CD8-positive, alpha-beta memory T cell (primary cell): ENCODE measurements at regions not wholly inside any gene's neighbourhood (a gene's known extent, or its start where the extent isn't known, plus 50 kb on each side); places are given as distances from the start of the nearest gene placed in this dataset.

Source experiments
- CTCF ChIA-PET: fragments of 350-600 bp; sonication (Branson Sonifier 250); formaldehyde crosslinking; loops from one replicate; lab custom pipeline; 2021; ENCODE audit warnings: antibody characterized with exemption; lab: Charles Lee
- POLR2A ChIA-PET: fragments of 350-600 bp; sonication (Branson Sonifier 250); formaldehyde crosslinking; loops from one replicate; lab custom pipeline; 2021; ENCODE audit warnings: antibody characterized with exemption; lab: Charles Lee
- DNase-seq, 5 donors: peaks; one replicate each; pipeline versions ENCODE4 v3.0.0 to v3.0.0-alpha.2; 2020 to 2022; ENCODE audit warnings: mixed read lengths in 1 of 5
- H3K27ac ChIP-seq: one replicate; pipeline ENCODE4 v1.7.0; 2013; ENCODE audit warnings: low read depth, mild to moderate bottlenecking, low read length, moderate library complexity
- H3K27me3 ChIP-seq: 2 replicates; pipeline ENCODE4 v1.7.0; 2013; ENCODE audit warnings: low read length, mild to moderate bottlenecking; ENCODE audit not compliant: insufficient read depth, poor library complexity, severe bottlenecking
- H3K36me3 ChIP-seq: 2 replicates; pipeline ENCODE4 v1.7.0; 2013; ENCODE audit warnings: mild to moderate bottlenecking, low read length, moderate library complexity; ENCODE audit not compliant: insufficient read depth
- H3K4me1 ChIP-seq: 2 replicates; pipeline ENCODE4 v1.7.0; 2013; ENCODE audit warnings: mild to moderate bottlenecking, low read length, moderate library complexity; ENCODE audit not compliant: insufficient read depth
- H3K4me3 ChIP-seq: 2 replicates; pipeline ENCODE4 v1.7.0; 2013; ENCODE audit warnings: mild to moderate bottlenecking, low read length
- H3K9me3 ChIP-seq: 2 replicates; pipeline ENCODE4 v1.7.0; 2013; ENCODE audit warnings: mild to moderate bottlenecking, low read length
- H3K27ac Mint-ChIP-seq, 8 donors: one replicate each; pipeline ENCODE4 v1.8.0; 2020 to 2021; ENCODE audit warnings: mixed read lengths in 8 of 8, mild to moderate bottlenecking in 6 of 8, inconsistent platforms in 3 of 8, moderate library complexity in 3 of 8
- H3K27me3 Mint-ChIP-seq, 2 donors: one replicate each; pipeline ENCODE4 v1.8.0; 2020 to 2021; ENCODE audit warnings: mixed read lengths in 2 of 2, mild to moderate bottlenecking in 1 of 2, moderate library complexity in 1 of 2
- H3K36me3 Mint-ChIP-seq, 3 donors: one replicate each; pipeline ENCODE4 v1.8.0; 2020 to 2021; ENCODE audit warnings: mixed read lengths in 3 of 3, inconsistent platforms in 1 of 3, mild to moderate bottlenecking in 1 of 3
- H3K4me1 Mint-ChIP-seq, 3 donors: one replicate each; pipeline ENCODE4 v1.8.0; 2020 to 2021; ENCODE audit warnings: mixed read lengths in 3 of 3, inconsistent platforms in 1 of 3, mild to moderate bottlenecking in 1 of 3
- H3K4me3 Mint-ChIP-seq, 7 donors: one replicate each; pipeline ENCODE4 v1.8.0; 2020 to 2021; ENCODE audit warnings: mixed read lengths in 7 of 7, mild to moderate bottlenecking in 6 of 7, moderate library complexity in 4 of 7, inconsistent platforms in 2 of 7
- H3K9me3 Mint-ChIP-seq, 5 donors: one replicate each; pipeline ENCODE4 v1.8.0; 2020 to 2022; ENCODE audit warnings: mixed read lengths in 5 of 5, mild to moderate bottlenecking in 3 of 5, moderate library complexity in 2 of 5, inconsistent platforms in 1 of 5

GRCh38 chr3:30984855-30985749 is 90.6 kb upstream of the GADL1 start:
- H3K27ac ChIP-seq, result no peak overlapping the region
- no peaks in the 10 kb centered on the region for H3K9me3 Mint-ChIP-seq
- no peak for DNase-seq
- H3K27ac Mint-ChIP-seq, result no peak overlapping the region
- H3K4me3 ChIP-seq, result no peak overlapping the region
- CTCF ChIA-PET, result interaction anchor here (1.4 kb wide), 1 partner anchor 14 kb away, joined by 3 read pairs; no protein-coding TSS in a partner anchor
- H3K36me3 Mint-ChIP-seq, result no peaks in the 10 kb centered on the region
- no peaks in the 10 kb centered on the region for H3K9me3 ChIP-seq
- POLR2A ChIA-PET, result no interaction called here
- H3K4me3 Mint-ChIP-seq, result no peak overlapping the region
- no peaks in the 10 kb centered on the region for H3K4me1 Mint-ChIP-seq
- H3K36me3 ChIP-seq, result no peaks in the 10 kb centered on the region
- H3K27me3 ChIP-seq, result no peaks in the 10 kb centered on the region
- H3K4me1 ChIP-seq, result no peaks in the 10 kb centered on the region
- peaks cover 10 to 24% of the 10 kb centered on the region in 2 donors for H3K27me3 Mint-ChIP-seq

GRCh38 chr3:30986551-30986950 is 92.1 kb upstream of the GADL1 start:
- no peak overlapping the region for H3K4me3 ChIP-seq
- no peak for DNase-seq
- Mint-ChIP-seq H3K27ac (no peak overlapping the region), H3K4me3 (no peak overlapping the region), H3K4me1 (no peaks in the 10 kb centered on the region), H3K36me3 (no peaks in the 10 kb centered on the region), H3K27me3 (peaks cover 8 to 24% of the 10 kb centered on the region in 2 donors), H3K9me3 (no peaks in the 10 kb centered on the region)
- no peaks in the 10 kb centered on the region for H3K4me1 ChIP-seq
- no peaks in the 10 kb centered on the region for H3K36me3 ChIP-seq
- ChIA-PET CTCF (interaction anchor here (1.4 kb wide), 1 partner anchor 15 kb away, joined by 3 read pairs; no protein-coding TSS in a partner anchor), POLR2A (no interaction called here)
- no peaks in the 10 kb centered on the region for H3K27me3 ChIP-seq
- no peak overlapping the region for H3K27ac ChIP-seq
- H3K9me3 ChIP-seq, result no peaks in the 10 kb centered on the region

GRCh38 chr3:30988769-30989168 is 94.3 kb upstream of the GADL1 start:
- Mint-ChIP-seq H3K36me3 (no peaks in the 10 kb centered on the region), H3K9me3 (peaks cover 0 to 3% (median 0%) of the 10 kb centered on the region in 5 donors), H3K27ac (no peak overlapping the region), H3K4me3 (no peak overlapping the region), H3K27me3 (peaks cover 7 to 25% of the 10 kb centered on the region in 2 donors), H3K4me1 (no peaks in the 10 kb centered on the region)
- Histone ChIP-seq H3K4me1 (no peaks in the 10 kb centered on the region), H3K36me3 (no peaks in the 10 kb centered on the region), H3K4me3 (no peak overlapping the region), H3K27ac (no peak overlapping the region), H3K27me3 (no peaks in the 10 kb centered on the region), H3K9me3 (no peaks in the 10 kb centered on the region)
- POLR2A ChIA-PET, result no interaction called here
- no peak for DNase-seq
- CTCF ChIA-PET, result no interaction called here

- POLR2A ChIA-PET, result no interaction called here
- no peaks in the 10 kb centered on the region for H3K27me3 ChIP-seq
- CTCF ChIA-PET, result no interaction called here
- Mint-ChIP-seq H3K36me3 (peaks cover 0 to 1% (median 0%) of the 10 kb centered on the region in 3 donors), H3K4me3 (no peak overlapping the region), H3K9me3 (peaks cover 0 to 3% (median 0%) of the 10 kb centered on the region in 5 donors), H3K4me1 (no peaks in the 10 kb centered on the region), H3K27me3 (peaks cover 7 to 19% of the 10 kb centered on the region in 2 donors), H3K27ac (no peak overlapping the region)
- no peaks in the 10 kb centered on the region for H3K36me3 ChIP-seq
- no peak overlapping the region for H3K4me3 ChIP-seq
- no peak overlapping the region for H3K27ac ChIP-seq
- H3K9me3 ChIP-seq, result no peaks in the 10 kb centered on the region
- H3K4me1 ChIP-seq, result no peaks in the 10 kb centered on the region
- DNase-seq, result no peak
These were observed 95.0 kb upstream of the GADL1 start for GRCh38 chr3:30989276-30990030.

GRCh38 chr3:30996467-30996866 is 102.0 kb upstream of the GADL1 start:
- POLR2A ChIA-PET, result no interaction called here
- H3K27ac ChIP-seq, result no peak overlapping the region
- CTCF ChIA-PET, result no interaction called here

GRCh38 chr3:31002730-31003129 is 108.3 kb upstream of the GADL1 start:
- Histone ChIP-seq H3K27ac (no peak overlapping the region), H3K27me3 (no peaks in the 10 kb centered on the region), H3K4me1 (no peaks in the 10 kb centered on the region), H3K36me3 (no peaks in the 10 kb centered on the region), H3K4me3 (no peak overlapping the region), H3K9me3 (no peaks in the 10 kb centered on the region)
- ChIA-PET POLR2A (no interaction called here), CTCF (no interaction called here)
- H3K27me3 Mint-ChIP-seq, result peaks cover 0 to 1% of the 10 kb centered on the region in 2 donors
- no peaks in the 10 kb centered on the region for H3K9me3 Mint-ChIP-seq
- peaks cover 0 to 2% (median 0%) of the 10 kb centered on the region in 3 donors for H3K4me1 Mint-ChIP-seq
- no peak overlapping the region for H3K4me3 Mint-ChIP-seq
- peaks cover 0 to 3% (median 0%) of the 10 kb centered on the region in 3 donors for H3K36me3 Mint-ChIP-seq
- no peak for DNase-seq
- no peak overlapping the region for H3K27ac Mint-ChIP-seq

More at GRCh38 chr3:30996467-30996866, 102.0 kb upstream of the GADL1 start:
- Histone ChIP-seq H3K4me3 (no peak overlapping the region), H3K4me1 (no peaks in the 10 kb centered on the region), H3K36me3 (no peaks in the 10 kb centered on the region), H3K27me3 (no peaks in the 10 kb centered on the region), H3K9me3 (no peaks in the 10 kb centered on the region)
- H3K9me3 Mint-ChIP-seq, result peaks cover 0 to 5% (median 0%) of the 10 kb centered on the region in 5 donors
- H3K27ac Mint-ChIP-seq, result no peak overlapping the region
- no peak for DNase-seq
- H3K36me3 Mint-ChIP-seq, result peaks cover 0 to 8% (median 0%) of the 10 kb centered on the region in 3 donors
- peaks cover 2 to 10% of the 10 kb centered on the region in 2 donors for H3K27me3 Mint-ChIP-seq
- H3K4me3 Mint-ChIP-seq, result no peak overlapping the region
- no peaks in the 10 kb centered on the region for H3K4me1 Mint-ChIP-seq

GRCh38 chr3:31004025-31004678 is 109.7 kb upstream of the GADL1 start:
- no peak overlapping the region for H3K4me3 Mint-ChIP-seq
- POLR2A ChIA-PET, result no interaction called here
- Histone ChIP-seq H3K36me3 (no peaks in the 10 kb centered on the region), H3K27me3 (no peaks in the 10 kb centered on the region), H3K4me3 (no peak overlapping the region), H3K4me1 (no peaks in the 10 kb centered on the region), H3K27ac (no peak overlapping the region), H3K9me3 (no peaks in the 10 kb centered on the region)
- no peaks in the 10 kb centered on the region for H3K9me3 Mint-ChIP-seq
- DNase-seq, result no peak
- peaks cover 1 to 3% of the 10 kb centered on the region in 2 donors for H3K27me3 Mint-ChIP-seq
- H3K27ac Mint-ChIP-seq, result no peak overlapping the region
- peaks cover 0 to 4% (median 0%) of the 10 kb centered on the region in 3 donors for H3K4me1 Mint-ChIP-seq
- H3K36me3 Mint-ChIP-seq, result peaks cover 0 to 3% (median 0%) of the 10 kb centered on the region in 3 donors
- CTCF ChIA-PET, result no interaction called here
